Breast epithelium (tissue), 3 donors: ENCODE measurements at regions not wholly inside any gene's neighbourhood (a gene's known extent, or its start where the extent isn't known, plus 50 kb on each side); places are given as distances from the start of the nearest gene placed in this dataset.

Source experiments
- POLR2A ChIP-seq: fragments of 450-650 bp; IDR thresholded peaks from one replicate; pipeline ENCODE4 v1.6.1; 2016; ENCODE audit warnings: antibody characterized with exemption, mild to moderate bottlenecking, moderate library complexity
- POLR2AphosphoS5 ChIP-seq, 3 donors: sonication (generic); formaldehyde crosslinking; IDR thresholded peaks; one replicate each; pipeline ENCODE4 v1.6.1; 2017; ENCODE audit warnings: antibody characterized with exemption in 3 of 3
- TF ChIP-seq, protein P1 (sequence below), 3 donors: fragments of 450-650 bp; IDR thresholded peaks; one replicate each; pipeline ENCODE4 v1.5.1; 2016 to 2017; ENCODE audit warnings: antibody characterized with exemption in 3 of 3, mild to moderate bottlenecking in 3 of 3, moderate library complexity in 3 of 3

DNA sequence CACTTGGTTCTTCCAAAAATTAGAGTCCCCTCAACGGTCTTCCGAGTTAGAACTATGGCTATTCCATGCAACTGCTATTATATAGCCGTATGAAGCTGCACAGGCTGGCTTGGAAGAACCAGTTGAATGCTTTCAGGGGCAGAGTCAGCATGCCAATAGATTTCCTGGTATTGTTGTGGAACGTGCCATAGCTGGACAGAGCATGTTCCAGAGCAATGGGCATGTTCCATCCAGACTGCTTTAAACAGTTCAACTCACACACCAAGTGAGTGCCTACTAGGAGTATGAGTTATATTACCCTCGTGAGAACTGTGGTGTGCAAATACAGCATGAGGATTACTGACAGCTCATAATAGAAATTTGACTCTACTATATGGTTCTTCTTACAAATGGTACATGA is 682.0 kb downstream of the SATB2 start:
- TF ChIP-seq, protein P1, sequence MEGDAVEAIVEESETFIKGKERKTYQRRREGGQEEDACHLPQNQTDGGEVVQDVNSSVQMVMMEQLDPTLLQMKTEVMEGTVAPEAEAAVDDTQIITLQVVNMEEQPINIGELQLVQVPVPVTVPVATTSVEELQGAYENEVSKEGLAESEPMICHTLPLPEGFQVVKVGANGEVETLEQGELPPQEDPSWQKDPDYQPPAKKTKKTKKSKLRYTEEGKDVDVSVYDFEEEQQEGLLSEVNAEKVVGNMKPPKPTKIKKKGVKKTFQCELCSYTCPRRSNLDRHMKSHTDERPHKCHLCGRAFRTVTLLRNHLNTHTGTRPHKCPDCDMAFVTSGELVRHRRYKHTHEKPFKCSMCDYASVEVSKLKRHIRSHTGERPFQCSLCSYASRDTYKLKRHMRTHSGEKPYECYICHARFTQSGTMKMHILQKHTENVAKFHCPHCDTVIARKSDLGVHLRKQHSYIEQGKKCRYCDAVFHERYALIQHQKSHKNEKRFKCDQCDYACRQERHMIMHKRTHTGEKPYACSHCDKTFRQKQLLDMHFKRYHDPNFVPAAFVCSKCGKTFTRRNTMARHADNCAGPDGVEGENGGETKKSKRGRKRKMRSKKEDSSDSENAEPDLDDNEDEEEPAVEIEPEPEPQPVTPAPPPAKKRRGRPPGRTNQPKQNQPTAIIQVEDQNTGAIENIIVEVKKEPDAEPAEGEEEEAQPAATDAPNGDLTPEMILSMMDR (IDR thresholded peaks at IDR 0.05), result no peak
- TF ChIP-seq POLR2A (no peak), POLR2AphosphoS5 (IDR thresholded peaks at IDR 0.05) (no peak)
